SK-N-SH (cell line): ENCODE measurements at regions not wholly inside any gene's neighbourhood (a gene's known extent, or its start where the extent isn't known, plus 50 kb on each side); places are given as distances from the start of the nearest gene placed in this dataset.

Experiments
- CTCF ChIA-PET: fragments of 300-600, 350-600 bp; formaldehyde crosslinking; extraction: SDS; loops from one replicate; lab custom pipeline; 2021; lab: Yijun Ruan, JAX
- POLR2A ChIA-PET: fragments of 350-600 bp; sonication (Branson Sonifier 250); formaldehyde crosslinking; extraction: SDS; loops from one replicate; lab custom pipeline; 2020; ENCODE audit warnings: antibody characterized with exemption, inconsistent platforms; lab: Yijun Ruan, JAX
- DNase-seq: peaks from one replicate; pipeline ENCODE4 v3.0.0; 2012
- H2AFZ ChIP-seq: fragments of 200-600 bp; sonication (generic); 2 replicates; pipeline ENCODE4 v1.8.1; 2016; ENCODE audit warnings: antibody characterized with exemption, mild to moderate bottlenecking, low read depth
- H3F3A ChIP-seq: fragments of 200-600 bp; sonication (generic); replicated peaks from 2 replicates; pipeline ENCODE3; 2016; ENCODE audit warnings: antibody characterized with exemption, mild to moderate bottlenecking; ENCODE audit not compliant: insufficient read depth
- H3K27ac ChIP-seq, 2 experiments: fragments of 200-500 bp in 1 of 2; fragments of 200-600 bp in 1 of 2; sonication (Bioruptor generic) in 1 of 2; sonication (generic), shearing (Covaris generic) in 1 of 2; 2 replicates each; pipeline versions ENCODE4 v1.5.1 to v1.6.1; 2014 to 2016; ENCODE audit warnings: low read depth in 2 of 2, inconsistent platforms in 1 of 2, low read length in 1 of 2, mild to moderate bottlenecking in 1 of 2, mixed read lengths in 1 of 2
- H3K27me3 ChIP-seq: fragments of 200-600 bp; sonication (generic), shearing (Covaris generic); 2 replicates; pipeline ENCODE4 v1.6.1; 2016; ENCODE audit warnings: mixed run types; ENCODE audit not compliant: insufficient read depth
- H3K36me3 ChIP-seq, 2 experiments: fragments of 200-500 bp in 1 of 2; fragments of 200-600 bp in 1 of 2; sonication (Bioruptor generic) in 1 of 2; sonication (generic) in 1 of 2; replicated peaks in 1 of 2; 2 replicates each; pipeline versions ENCODE3 to v1.5.1; 2014 to 2016; ENCODE audit warnings: low read length in 1 of 2, mild to moderate bottlenecking in 1 of 2; ENCODE audit not compliant: insufficient read depth in 2 of 2, control insufficient read depth in 1 of 2
- H3K4me1 ChIP-seq, 2 experiments: fragments of 200-500 bp in 1 of 2; fragments of 200-600 bp in 1 of 2; sonication (Bioruptor generic) in 1 of 2; sonication (generic), shearing (Covaris generic) in 1 of 2; 2 replicates each; pipeline versions ENCODE4 v1.5.1 to v1.6.1; 2014 to 2016; ENCODE audit warnings: low read depth in 1 of 2, low read length in 1 of 2, mixed run types in 1 of 2; ENCODE audit not compliant: insufficient read depth in 2 of 2, control insufficient read depth in 1 of 2
- H3K4me2 ChIP-seq: fragments of 200-600 bp; sonication (generic), shearing (Covaris generic); 2 replicates; pipeline ENCODE4 v1.6.1; 2017; ENCODE audit warnings: mixed run types
- H3K4me3 ChIP-seq, 2 experiments: fragments of 200-500 bp in 1 of 2; fragments of 200-600 bp in 1 of 2; sonication (Bioruptor generic) in 1 of 2; sonication (generic), shearing (Covaris generic) in 1 of 2; 2 replicates each; pipeline versions ENCODE4 v1.5.1 to v1.8.1; 2014 to 2016; ENCODE audit warnings: low read depth in 2 of 2, inconsistent platforms in 1 of 2, low read length in 1 of 2, mild to moderate bottlenecking in 1 of 2, mixed read lengths in 1 of 2, moderate library complexity in 1 of 2
- H3K79me2 ChIP-seq: fragments of 200-600 bp; sonication (generic); 2 replicates; pipeline ENCODE4 v1.8.1; 2017; ENCODE audit warnings: mild to moderate bottlenecking; ENCODE audit not compliant: insufficient read depth
- H3K9ac ChIP-seq: fragments of 200-600 bp; sonication (generic); 2 replicates; pipeline ENCODE4 v1.6.1; 2017; ENCODE audit warnings: mixed run types
- H3K9me2 ChIP-seq: fragments of 200-600 bp; sonication (generic); 2 replicates; pipeline ENCODE4 v1.6.1; 2017; ENCODE audit warnings: mixed run types
- H3K9me3 ChIP-seq: fragments of 200-600 bp; sonication (generic); 2 replicates; pipeline ENCODE4 v1.6.1; 2017; ENCODE audit warnings: mixed run types, mild to moderate bottlenecking, moderate library complexity
- H4K20me1 ChIP-seq: fragments of 200-600 bp; sonication (generic); 2 replicates; pipeline ENCODE4 v1.6.1; 2017; ENCODE audit warnings: mild to moderate bottlenecking, mixed run types; ENCODE audit not compliant: insufficient read depth
- CTCF ChIP-seq: fragments of 200-600 bp; sonication (generic); IDR thresholded peaks from 2 replicates; pipeline ENCODE4 v1.6.1; 2017; ENCODE audit warnings: antibody characterized with exemption, mild to moderate bottlenecking, moderate library complexity
- ELF1 ChIP-seq: IDR thresholded peaks from 2 replicates; pipeline ENCODE4 v1.4.0; 2012
- EZH2phosphoT487 ChIP-seq: fragments of 200-600 bp; sonication (generic); IDR thresholded peaks from 2 replicates; pipeline ENCODE4 v1.6.1; 2017; ENCODE audit warnings: low read depth, mixed run types, mild to moderate bottlenecking, antibody characterized with exemption, moderate library complexity, borderline replicate concordance
- FOSL2 ChIP-seq: IDR thresholded peaks from 2 replicates; pipeline ENCODE4 v1.4.0; 2012; ENCODE audit warnings: low read depth, mild to moderate bottlenecking, moderate library complexity, borderline replicate concordance
- FOXM1 ChIP-seq: IDR thresholded peaks from 2 replicates; pipeline ENCODE4 v1.4.0; 2012; ENCODE audit warnings: low read depth, mild to moderate bottlenecking
- GABPA ChIP-seq: IDR thresholded peaks from 2 replicates; pipeline ENCODE4 v1.4.0; 2012; ENCODE audit warnings: low read depth, mild to moderate bottlenecking
- IRF3 ChIP-seq: fragments of 150-350 bp; IDR thresholded peaks from 2 replicates; pipeline ENCODE4 v1.6.1; 2016; ENCODE audit warnings: mild to moderate bottlenecking, low read depth, low read length
- MEF2A ChIP-seq: IDR thresholded peaks from 2 replicates; pipeline ENCODE4 v1.4.0; 2012; ENCODE audit warnings: low read depth, borderline replicate concordance
- MXI1 ChIP-seq: IDR thresholded peaks from 2 replicates; pipeline ENCODE4 v1.6.1; 2012; ENCODE audit warnings: mild to moderate bottlenecking, low read depth, low read length, improper control_type of control experiment
- POLR2AphosphoS5 ChIP-seq: IDR thresholded peaks from 2 replicates; pipeline ENCODE4 v1.6.1; 2012; ENCODE audit warnings: low read depth, low read length
- REST ChIP-seq: IDR thresholded peaks from 2 replicates; pipeline ENCODE4 v1.6.1; 2012; ENCODE audit warnings: mild to moderate bottlenecking, low read depth, low read length, moderate library complexity
- SMC3 ChIP-seq: IDR thresholded peaks from 2 replicates; pipeline ENCODE4 v1.6.1; 2012; ENCODE audit warnings: low read depth, low read length, improper control_type of control experiment
- TCF12 ChIP-seq: IDR thresholded peaks from 2 replicates; pipeline ENCODE4 v1.4.0; 2012
- TEAD4 ChIP-seq: IDR thresholded peaks from 2 replicates; pipeline ENCODE4 v1.4.0; 2012; ENCODE audit warnings: mild to moderate bottlenecking, borderline replicate concordance; ENCODE audit not compliant: insufficient read depth
- USF1 ChIP-seq: IDR thresholded peaks from 2 replicates; pipeline ENCODE4 v1.4.0; 2012; ENCODE audit warnings: low read depth, borderline replicate concordance
- USF2 ChIP-seq: fragments of 150-350 bp; IDR thresholded peaks from 2 replicates; pipeline ENCODE4 v1.6.1; 2017; ENCODE audit warnings: antibody characterized with exemption, low read length, low read depth, borderline replicate concordance
- YY1 ChIP-seq: IDR thresholded peaks from 2 replicates; pipeline ENCODE4 v1.4.0; 2012; ENCODE audit warnings: low read depth, mild to moderate bottlenecking
- ZBTB33 ChIP-seq: IDR thresholded peaks from 2 replicates; pipeline ENCODE4 v1.4.0; 2012; ENCODE audit warnings: low read depth, borderline replicate concordance
- WGBS: methylation state at CpG from one replicate; pipeline ENCODE4 v1.1.6; 2017; ENCODE audit warnings: low lambda C conversion rate; 5-methylcytosine and 5-hydroxymethylcytosine counted together

GRCh38 chr4:187362937-187363857 is 632.4 kb upstream of the ZFP42 start:
- POLR2A ChIA-PET: no interaction called here
- Histone ChIP-seq H3K9ac (no peak overlapping the region), H3K27ac (no peak overlapping the region), H3K79me2 (no peaks in the 10 kb centered on the region), H3F3A (no peaks in the 10 kb centered on the region), H3K36me3 (no peaks in the 10 kb centered on the region), H3K4me3 (no peak overlapping the region), H3K9me2 (no peaks in the 10 kb centered on the region), H3K9me3 (no peaks in the 10 kb centered on the region), H3K27me3 (no peaks in the 10 kb centered on the region; the same call in 1 of the 2 replicates)
- DNase-seq: no peak
- CTCF ChIA-PET: no interaction called here
- no peak for TF ChIP-seq CTCF
- TF ChIP-seq USF1: no peak
- no peak for TF ChIP-seq USF2
- TF ChIP-seq MEF2A: no peak
- no peak for TF ChIP-seq EZH2phosphoT487
- TF ChIP-seq ELF1: no peak
- no peak for TF ChIP-seq TCF12
- no peak for TF ChIP-seq MXI1
- TF ChIP-seq YY1: no peak
- TF ChIP-seq FOXM1: no peak
- TF ChIP-seq IRF3: no peak
- TF ChIP-seq GABPA: no peak
- no peak for TF ChIP-seq TEAD4
- no peak for TF ChIP-seq POLR2AphosphoS5
- TF ChIP-seq REST: no peak
- TF ChIP-seq SMC3: no peak
- no peak for TF ChIP-seq FOSL2
- no peak for TF ChIP-seq ZBTB33
- TF ChIP-seq, all 33 proteins: peak for 0
- 56% methylated on average over 17 of the region's 31 CpGs for WGBS
- H4K20me1 ChIP-seq: no peaks in the 10 kb centered on the region
- H2AFZ ChIP-seq: no peak overlapping the region
- H3K4me1 ChIP-seq: no peaks in the 10 kb centered on the region
- no peak overlapping the region for H3K4me2 ChIP-seq
